ENCODE measurements at regions not wholly inside any gene's neighbourhood (a gene's known extent, or its start where the extent isn't known, plus 50 kb on each side); places are given as distances from the start of the nearest gene placed in this dataset.
"Not testable (repeated sequence)": the region's sequence is repeated elsewhere in the genome, so short reads cannot be mapped to it uniquely, and the experiment has no call there.

DNA sequence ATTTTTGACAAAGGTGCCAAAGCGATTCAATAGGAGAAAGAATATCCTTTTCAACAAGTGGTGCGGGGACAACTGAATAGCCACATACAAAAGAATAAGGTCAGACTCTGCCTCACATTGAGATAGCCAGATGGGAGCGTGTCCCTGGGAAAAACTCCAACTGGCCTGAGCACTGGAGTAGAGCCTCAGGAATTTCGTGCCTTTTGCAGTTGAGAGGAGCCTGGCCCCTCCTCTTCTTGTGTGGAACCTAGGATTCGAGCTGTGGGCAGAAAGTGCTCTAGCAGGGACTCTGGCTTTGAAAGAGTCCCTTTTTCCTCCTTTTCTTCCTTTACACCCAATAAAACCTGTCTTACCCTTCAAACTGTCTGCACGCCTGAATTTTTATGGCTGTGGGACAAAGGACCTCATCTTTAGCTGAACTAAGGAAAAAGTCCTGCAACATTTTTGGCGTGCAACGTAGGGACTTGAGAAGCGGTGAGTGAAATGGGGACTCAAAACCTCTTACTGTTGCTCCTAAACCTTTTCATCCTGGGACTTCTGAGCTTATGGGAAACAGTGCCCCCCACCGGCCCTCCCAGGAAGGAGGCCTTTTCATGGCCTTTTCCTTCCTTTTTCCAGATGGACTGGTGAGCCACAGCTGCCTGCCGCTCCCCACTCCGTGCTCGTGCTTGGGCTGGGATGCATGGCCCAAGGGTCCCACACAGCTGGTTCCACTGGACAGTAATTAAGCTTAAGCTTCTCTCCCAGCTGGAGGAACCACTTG is 68.6 kb downstream of the BMP15 start:
- TF ChIP-seq CTCF (IDR thresholded peaks at IDR 0.05), result no peak
- Mint-ChIP-seq H3K36me3 (no peaks in the 10 kb centered on the region), H3K9me3 (no peaks in the 10 kb centered on the region), H3K4me3 (no peak overlapping the region), H3K27me3 (ENCODE audit: low read depth in 2 of 2) (peaks cover 3 to 27% of the 10 kb centered on the region in 2 donors), H3K27ac (no peak overlapping the region), H3K4me1 (no peaks in the 10 kb centered on the region)
- Histone ChIP-seq H3K9me3 (ENCODE audit: control insufficient read depth, insufficient read depth, low read length) (no peaks in the 10 kb centered on the region), H3K27ac (ENCODE audit: low read length) (no peak overlapping the region), H3K27me3 (ENCODE audit: control insufficient read depth, insufficient read depth, low read length) (no peaks in the 10 kb centered on the region), H3K36me3 (ENCODE audit: control insufficient read depth, insufficient read depth, low read length) (no peaks in the 10 kb centered on the region), H3K4me3 (ENCODE audit: low read length) (no peak overlapping the region), H3K4me1 (ENCODE audit: control insufficient read depth, insufficient read depth, low read length) (no peaks in the 10 kb centered on the region)
- WGBS (ENCODE audit: insufficient coverage), result 90% methylated on average over 13 of the region's 13 CpGs
- DNase-seq (no peak), ATAC-seq (no peak)
- intact Hi-C loops (cut with micrococcal nuclease), result no loop called here

DNA sequence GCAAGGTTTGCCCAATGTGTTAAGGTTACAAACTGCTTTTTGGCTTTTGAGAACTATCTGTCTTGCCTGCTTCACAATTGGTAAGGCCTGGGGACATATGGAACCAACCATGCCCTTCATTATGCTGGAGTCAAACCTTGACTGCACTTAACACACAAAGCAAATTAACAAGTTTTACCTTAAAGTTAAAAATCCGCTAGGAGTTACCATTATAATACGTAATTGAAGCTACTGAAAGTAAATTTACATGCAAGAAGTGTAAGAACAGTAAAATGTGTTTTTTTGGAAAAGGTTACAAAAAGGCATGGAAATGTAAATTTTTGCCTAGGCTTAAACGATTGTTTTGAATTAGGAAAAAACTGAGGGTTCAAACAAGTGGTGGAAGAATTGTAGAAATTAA is 69.7 kb downstream of the BMP15 start:
- Mint-ChIP-seq H3K4me1 (no peaks in the 10 kb centered on the region), H3K27me3 (ENCODE audit: low read depth in 2 of 2) (peaks cover 9 to 29% of the 10 kb centered on the region in 2 donors), H3K4me3 (no peak overlapping the region), H3K27ac (no peak overlapping the region), H3K9me3 (no peaks in the 10 kb centered on the region), H3K36me3 (no peaks in the 10 kb centered on the region)
- H3K27ac ChIP-seq (ENCODE audit: low read length), result no peak overlapping the region
- ATAC-seq (no peak), DNase-seq (no peak)
- no peaks in the 10 kb centered on the region for H3K9me3 ChIP-seq (ENCODE audit: control insufficient read depth, insufficient read depth, low read length)
- WGBS (ENCODE audit: insufficient coverage), result 93% methylated on average over 3 of the region's 3 CpGs
- H3K36me3 ChIP-seq (ENCODE audit: control insufficient read depth, insufficient read depth, low read length), result no peaks in the 10 kb centered on the region
- no peak for TF ChIP-seq CTCF (IDR thresholded peaks at IDR 0.05)
- no peaks in the 10 kb centered on the region for H3K4me1 ChIP-seq (ENCODE audit: control insufficient read depth, insufficient read depth, low read length)
- intact Hi-C loops (cut with micrococcal nuclease), result no loop called here
- H3K4me3 ChIP-seq (ENCODE audit: low read length), result no peak overlapping the region
- no peaks in the 10 kb centered on the region for H3K27me3 ChIP-seq (ENCODE audit: control insufficient read depth, insufficient read depth, low read length)

DNA sequence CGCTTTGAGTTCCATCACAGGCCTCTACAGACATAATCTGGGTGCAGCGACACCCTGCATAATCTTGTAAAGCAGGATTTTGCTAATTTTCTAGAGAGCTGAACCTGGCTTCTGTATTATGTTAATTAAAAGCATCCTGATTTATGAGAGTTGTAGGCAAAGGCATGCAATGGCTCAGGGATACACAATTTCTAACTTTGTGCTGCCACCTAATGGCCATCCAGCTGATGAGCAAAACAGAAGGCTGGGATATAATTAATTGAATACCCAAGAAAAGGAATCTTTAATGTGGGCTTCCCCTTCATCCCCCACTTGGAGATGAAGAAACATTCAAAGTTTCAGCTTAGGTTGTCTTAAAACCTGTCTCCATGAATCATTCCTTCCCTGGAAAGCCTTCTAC is 78.1 kb downstream of the BMP15 start:
- Histone ChIP-seq H3K36me3 (ENCODE audit: control insufficient read depth, insufficient read depth, low read length) (no peaks in the 10 kb centered on the region), H3K4me1 (ENCODE audit: control insufficient read depth, insufficient read depth, low read length) (no peaks in the 10 kb centered on the region), H3K9me3 (ENCODE audit: control insufficient read depth, insufficient read depth, low read length) (no peaks in the 10 kb centered on the region), H3K4me3 (ENCODE audit: low read length) (no peak overlapping the region), H3K27me3 (ENCODE audit: control insufficient read depth, insufficient read depth, low read length) (no peaks in the 10 kb centered on the region), H3K27ac (ENCODE audit: low read length) (no peak overlapping the region)
- Mint-ChIP-seq H3K4me1 (no peaks in the 10 kb centered on the region), H3K4me3 (no peak overlapping the region), H3K9me3 (no peaks in the 10 kb centered on the region), H3K27me3 (ENCODE audit: low read depth in 2 of 2) (peaks cover 13 to 38% of the 10 kb centered on the region in 2 donors), H3K27ac (no peak overlapping the region), H3K36me3 (no peaks in the 10 kb centered on the region)
- DNase-seq, result peak in 1 of 2 donors; percentile 16
- TF ChIP-seq CTCF (IDR thresholded peaks at IDR 0.05), result no peak
- WGBS (ENCODE audit: insufficient coverage), result 20% methylated on average over 1 of the region's 2 CpGs
- intact Hi-C loops (cut with micrococcal nuclease), result no loop called here
- no peak for ATAC-seq

DNA sequence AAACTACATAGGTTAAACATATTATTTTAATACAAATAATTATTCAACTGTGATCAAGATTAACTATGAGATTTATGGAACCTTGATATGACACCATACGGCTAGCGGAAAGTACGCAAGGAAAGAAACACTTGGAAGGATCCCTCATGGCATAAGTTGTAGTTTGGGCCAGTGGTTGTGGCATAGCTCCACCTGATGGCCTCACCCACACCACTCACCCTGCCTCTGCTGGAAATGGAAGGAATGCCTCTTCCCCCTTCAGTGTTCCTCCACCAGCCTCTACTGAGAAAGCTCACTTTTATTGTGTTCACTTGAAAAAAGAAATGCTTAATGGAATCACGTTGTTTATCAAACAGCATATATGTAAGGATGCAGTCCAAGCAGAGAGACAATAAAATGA is 86.4 kb downstream of the BMP15 start:
- no peak for TF ChIP-seq CTCF (IDR thresholded peaks at IDR 0.05)
- Histone ChIP-seq H3K27me3 (ENCODE audit: control insufficient read depth, insufficient read depth, low read length) (no peaks in the 10 kb centered on the region), H3K27ac (ENCODE audit: low read length) (no peak overlapping the region), H3K9me3 (ENCODE audit: control insufficient read depth, insufficient read depth, low read length) (no peaks in the 10 kb centered on the region), H3K4me1 (ENCODE audit: control insufficient read depth, insufficient read depth, low read length) (no peaks in the 10 kb centered on the region), H3K4me3 (ENCODE audit: low read length) (no peak overlapping the region), H3K36me3 (ENCODE audit: control insufficient read depth, insufficient read depth, low read length) (no peaks in the 10 kb centered on the region)
- H3K36me3 Mint-ChIP-seq, result no peaks in the 10 kb centered on the region
- 60% methylated on average over 1 of the region's 4 CpGs for WGBS (ENCODE audit: insufficient coverage)
- no peak overlapping the region for H3K27ac Mint-ChIP-seq
- no peak for ATAC-seq
- H3K27me3 Mint-ChIP-seq (ENCODE audit: low read depth in 2 of 2), result peaks cover 6 to 21% of the 10 kb centered on the region in 2 donors
- no peak for DNase-seq
- no peaks in the 10 kb centered on the region for H3K9me3 Mint-ChIP-seq
- intact Hi-C loops (cut with micrococcal nuclease), result no loop called here
- no peak overlapping the region for H3K4me3 Mint-ChIP-seq
- no peaks in the 10 kb centered on the region for H3K4me1 Mint-ChIP-seq

- H3K4me3 Mint-ChIP-seq; H3K4me1 ChIP-seq (ENCODE audit: control insufficient read depth, insufficient read depth, low read length); intact Hi-C loops (cut with micrococcal nuclease); H3K4me3 ChIP-seq (ENCODE audit: low read length); H3K27me3 Mint-ChIP-seq (ENCODE audit: low read depth in 2 of 2); ATAC-seq; H3K9me3 ChIP-seq (ENCODE audit: control insufficient read depth, insufficient read depth, low read length); H3K27ac ChIP-seq (ENCODE audit: low read length); H3K27me3 ChIP-seq (ENCODE audit: control insufficient read depth, insufficient read depth, low read length); H3K36me3 ChIP-seq (ENCODE audit: control insufficient read depth, insufficient read depth, low read length); H3K27ac Mint-ChIP-seq; H3K4me1 Mint-ChIP-seq; H3K36me3 Mint-ChIP-seq; H3K9me3 Mint-ChIP-seq; DNase-seq: not testable (repeated sequence)
- WGBS (ENCODE audit: insufficient coverage), result no CpG with 5 or more reads among the region's 4 CpGs
Measured at GRCh38 chrX:51000384-51000783, 89.8 kb downstream of the BMP15 start.
